ENCODE measurements at regions not wholly inside any gene's neighbourhood (a gene's known extent, or its start where the extent isn't known, plus 50 kb on each side); places are given as distances from the start of the nearest gene placed in this dataset.

GRCh38 chr10:21158301-21158700 is 261.2 kb upstream of the NEBL start:
- no peaks in the 10 kb centered on the region for H3K9me3 Mint-ChIP-seq (ENCODE audit: low read depth, unreplicated experiment)
- H3K27ac Mint-ChIP-seq (ENCODE audit: unreplicated experiment) = no peak overlapping the region
- CTCF ChIA-PET = no interaction called here
- no peak for DNase-seq
- no TSS peak for BruUV-seq (replicated peaks)
- H3K4me3 Mint-ChIP-seq (ENCODE audit: low read depth, unreplicated experiment) = no peak overlapping the region
- intact Hi-C loops (cut with micrococcal nuclease; ENCODE audit: unreplicated experiment) = no loop called here
- no peaks in the 10 kb centered on the region for H3K36me3 Mint-ChIP-seq (ENCODE audit: insufficient read depth, unreplicated experiment)
- H3K4me1 Mint-ChIP-seq (ENCODE audit: low read depth, unreplicated experiment) = peaks cover 6% of the 10 kb centered on the region
- TF ChIP-seq, protein P1, sequence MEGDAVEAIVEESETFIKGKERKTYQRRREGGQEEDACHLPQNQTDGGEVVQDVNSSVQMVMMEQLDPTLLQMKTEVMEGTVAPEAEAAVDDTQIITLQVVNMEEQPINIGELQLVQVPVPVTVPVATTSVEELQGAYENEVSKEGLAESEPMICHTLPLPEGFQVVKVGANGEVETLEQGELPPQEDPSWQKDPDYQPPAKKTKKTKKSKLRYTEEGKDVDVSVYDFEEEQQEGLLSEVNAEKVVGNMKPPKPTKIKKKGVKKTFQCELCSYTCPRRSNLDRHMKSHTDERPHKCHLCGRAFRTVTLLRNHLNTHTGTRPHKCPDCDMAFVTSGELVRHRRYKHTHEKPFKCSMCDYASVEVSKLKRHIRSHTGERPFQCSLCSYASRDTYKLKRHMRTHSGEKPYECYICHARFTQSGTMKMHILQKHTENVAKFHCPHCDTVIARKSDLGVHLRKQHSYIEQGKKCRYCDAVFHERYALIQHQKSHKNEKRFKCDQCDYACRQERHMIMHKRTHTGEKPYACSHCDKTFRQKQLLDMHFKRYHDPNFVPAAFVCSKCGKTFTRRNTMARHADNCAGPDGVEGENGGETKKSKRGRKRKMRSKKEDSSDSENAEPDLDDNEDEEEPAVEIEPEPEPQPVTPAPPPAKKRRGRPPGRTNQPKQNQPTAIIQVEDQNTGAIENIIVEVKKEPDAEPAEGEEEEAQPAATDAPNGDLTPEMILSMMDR (IDR thresholded peaks at IDR 0.05; ENCODE audit: unreplicated experiment) = no peak
- no peaks in the 10 kb centered on the region for H3K27me3 Mint-ChIP-seq (ENCODE audit: unreplicated experiment)

DNA sequence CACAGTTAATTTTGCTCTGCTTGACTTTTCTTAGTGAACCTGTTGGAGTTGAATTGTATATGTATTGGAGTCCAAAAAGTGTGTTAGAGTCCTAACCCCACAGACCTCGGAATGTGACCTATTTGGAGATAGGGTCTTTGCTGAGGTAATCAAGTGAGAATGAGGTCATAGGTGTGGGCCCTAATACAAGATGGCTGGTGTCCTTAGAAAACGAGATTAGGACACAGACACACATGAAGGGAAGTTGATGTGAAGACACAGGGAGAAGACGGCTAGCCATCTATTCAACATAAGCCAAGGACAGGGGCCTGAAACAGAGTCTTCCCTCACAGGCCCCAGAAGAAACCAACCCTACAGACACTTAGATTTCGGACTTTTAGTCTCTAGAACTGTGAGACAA is 260.6 kb upstream of the NEBL start:
- no peak overlapping the region for H3K27ac Mint-ChIP-seq (ENCODE audit: unreplicated experiment)
- H3K36me3 Mint-ChIP-seq (ENCODE audit: insufficient read depth, unreplicated experiment) = no peaks in the 10 kb centered on the region
- TF ChIP-seq, protein P1 (IDR thresholded peaks at IDR 0.05; ENCODE audit: unreplicated experiment) = no peak
- H3K4me3 Mint-ChIP-seq (ENCODE audit: low read depth, unreplicated experiment) = no peak overlapping the region
- CTCF ChIA-PET = no interaction called here
- no TSS peak for BruUV-seq (replicated peaks)
- H3K4me1 Mint-ChIP-seq (ENCODE audit: low read depth, unreplicated experiment) = peaks cover under 1% of the 10 kb centered on the region
- no peaks in the 10 kb centered on the region for H3K27me3 Mint-ChIP-seq (ENCODE audit: unreplicated experiment)
- H3K9me3 Mint-ChIP-seq (ENCODE audit: low read depth, unreplicated experiment) = no peaks in the 10 kb centered on the region
- intact Hi-C loops (cut with micrococcal nuclease; ENCODE audit: unreplicated experiment) = no loop called here
- no peak for DNase-seq

GRCh38 chr10:21150166-21150565 is 253.1 kb upstream of the NEBL start:
- DNase-seq = no peak
- Mint-ChIP-seq H3K4me3 (ENCODE audit: low read depth, unreplicated experiment) (no peak overlapping the region), H3K36me3 (ENCODE audit: insufficient read depth, unreplicated experiment) (no peaks in the 10 kb centered on the region), H3K27ac (ENCODE audit: unreplicated experiment) (no peak overlapping the region), H3K4me1 (ENCODE audit: low read depth, unreplicated experiment) (no peaks in the 10 kb centered on the region), H3K27me3 (ENCODE audit: unreplicated experiment) (no peaks in the 10 kb centered on the region), H3K9me3 (ENCODE audit: low read depth, unreplicated experiment) (no peaks in the 10 kb centered on the region)
- CTCF ChIA-PET = no interaction called here
- intact Hi-C loops (cut with micrococcal nuclease; ENCODE audit: unreplicated experiment) = no loop called here
- TF ChIP-seq, protein P1 (IDR thresholded peaks at IDR 0.05; ENCODE audit: unreplicated experiment) = no peak
- no TSS peak for BruUV-seq (replicated peaks)

- BruUV-seq (replicated peaks) = no TSS peak
These were observed 249.3 kb upstream of the NEBL start for GRCh38 chr10:21146436-21146789.

More at GRCh38 chr10:21146436-21146789, 249.3 kb upstream of the NEBL start:
- Mint-ChIP-seq H3K9me3 (ENCODE audit: low read depth, unreplicated experiment) (no peaks in the 10 kb centered on the region), H3K4me1 (ENCODE audit: low read depth, unreplicated experiment) (no peaks in the 10 kb centered on the region), H3K4me3 (ENCODE audit: low read depth, unreplicated experiment) (no peak overlapping the region), H3K27me3 (ENCODE audit: unreplicated experiment) (no peaks in the 10 kb centered on the region), H3K36me3 (ENCODE audit: insufficient read depth, unreplicated experiment) (no peaks in the 10 kb centered on the region), H3K27ac (ENCODE audit: unreplicated experiment) (no peak overlapping the region)
- TF ChIP-seq, protein P1 (IDR thresholded peaks at IDR 0.05; ENCODE audit: unreplicated experiment) = no peak
- intact Hi-C loops (cut with micrococcal nuclease; ENCODE audit: unreplicated experiment) = no loop called here
- CTCF ChIA-PET = no interaction called here
- DNase-seq = no peak
